Esophagus squamous epithelium (tissue), 5 donors: ENCODE measurements at regions not wholly inside any gene's neighbourhood (a gene's known extent, or its start where the extent isn't known, plus 50 kb on each side); places are given as distances from the start of the nearest gene placed in this dataset.

Source experiments
- DNase-seq: peaks from one replicate; lab custom pipeline; 2025; lab: John Stamatoyannopoulos, UW
- H3K27ac ChIP-seq, 4 donors: fragments of 200-600 bp; sonication (generic); one replicate each; pipeline ENCODE4 v1.5.1; 2016 to 2019; ENCODE audit warnings: mild to moderate bottlenecking in 1 of 4
- H3K27me3 ChIP-seq, 4 donors: fragments of 200-600 bp; sonication (generic); 1 replicate in 3 of 4; 2 replicates in 1 of 4; pipeline versions ENCODE4 v1.5.1 to v1.6.0; 2017 to 2021; ENCODE audit warnings: antibody characterized with exemption in 1 of 4
- H3K36me3 ChIP-seq, 3 donors: fragments of 200-600 bp; sonication (generic); one replicate each; pipeline ENCODE4 v1.5.1; 2016 to 2019
- H3K4me1 ChIP-seq, 3 donors: fragments of 200-600 bp; sonication (generic); one replicate each; pipeline ENCODE4 v1.5.1; 2017 to 2019
- H3K4me3 ChIP-seq, 4 donors: fragments of 200-600 bp; sonication (generic); 1 replicate in 3 of 4; 2 replicates in 1 of 4; pipeline ENCODE4 v1.5.1; 2016 to 2019; ENCODE audit warnings: mild to moderate bottlenecking in 2 of 4, moderate library complexity in 1 of 4
- H3K9me3 ChIP-seq, 3 donors: fragments of 200-600 bp; sonication (generic); one replicate each; pipeline ENCODE4 v1.5.1; 2016 to 2019
- CTCF ChIP-seq, 6 experiments: fragments of 450-650 bp in 4 of 6; fragments of 200-600 bp in 2 of 6; sonication (generic) in 2 of 6; IDR thresholded peaks; one replicate each; pipeline ENCODE4 v1.5.1; 2016 to 2019; ENCODE audit warnings: antibody characterized with exemption in 6 of 6, mild to moderate bottlenecking in 4 of 6, moderate library complexity in 4 of 6
- POLR2A ChIP-seq, 4 donors: fragments of 450-650 bp; IDR thresholded peaks; one replicate each; pipeline ENCODE4 v1.6.1; 2017; ENCODE audit warnings: antibody characterized with exemption in 4 of 4, mild to moderate bottlenecking in 4 of 4, moderate library complexity in 3 of 4
- WGBS, 2 donors: methylation state at CpG; one replicate each; pipeline ENCODE4 v1.1.5; 2018; 5-methylcytosine and 5-hydroxymethylcytosine counted together
- intact Hi-C: fragments of 100-400 bp; cut with DNase I; formaldehyde crosslinking; loops from one replicate; pipeline ENCODE4 v1.15.0; 2022
- donor health status: DM: yes; HTN: yes; CAD: no.

- no peak for DNase-seq
- TF ChIP-seq POLR2A (IDR thresholded peaks at IDR 0.05) (no peak), CTCF (IDR thresholded peaks at IDR 0.05) (no peak)
- 95% methylated on average over 6 of the region's 7 CpGs; no CpG with 5 or more reads in 1 of the 2 donors for WGBS, 2 donors
These were observed 109.1 kb upstream of the NCK2 start for GRCh38 chr2:105635564-105635963.

GRCh38 chr2:105634198-105634597 is 110.5 kb upstream of the NCK2 start:
- no peak overlapping the region for H3K27ac ChIP-seq
- no peak for DNase-seq
- no peak overlapping the region for H3K4me3 ChIP-seq
- peaks cover 0 to 9% (median 0%) of the 10 kb centered on the region in 4 donors for H3K27me3 ChIP-seq
- WGBS, 2 donors: 48 to 64% methylated on average over 7 of the region's 7 CpGs
- H3K4me1 ChIP-seq: no peaks in the 10 kb centered on the region
- TF ChIP-seq CTCF (IDR thresholded peaks at IDR 0.05): no peak
- TF ChIP-seq POLR2A (IDR thresholded peaks at IDR 0.05): no peak
- no peaks in the 10 kb centered on the region for H3K36me3 ChIP-seq
- H3K9me3 ChIP-seq: no peaks in the 10 kb centered on the region
- intact Hi-C loops: no loop called here

More at GRCh38 chr2:105635564-105635963, 109.1 kb upstream of the NCK2 start:
- Histone ChIP-seq H3K4me3 (no peak overlapping the region), H3K9me3 (no peaks in the 10 kb centered on the region), H3K27ac (no peak overlapping the region), H3K27me3 (peaks cover 0 to 7% (median 0%) of the 10 kb centered on the region in 4 donors), H3K4me1 (no peaks in the 10 kb centered on the region), H3K36me3 (no peaks in the 10 kb centered on the region)
- intact Hi-C loops: no loop called here

GRCh38 chr2:105631922-105632321 is 112.8 kb upstream of the NCK2 start:
- no peak for DNase-seq
- Histone ChIP-seq H3K4me1 (no peaks in the 10 kb centered on the region), H3K27me3 (peaks cover 0 to 11% (median 0%) of the 10 kb centered on the region in 4 donors), H3K9me3 (no peaks in the 10 kb centered on the region), H3K27ac (no peak overlapping the region), H3K36me3 (no peaks in the 10 kb centered on the region), H3K4me3 (no peak overlapping the region)
- WGBS, 2 donors: 85 to 100% methylated on average over 1 of the region's 1 CpG
- intact Hi-C loops: no loop called here
- TF ChIP-seq CTCF (IDR thresholded peaks at IDR 0.05) (no peak), POLR2A (IDR thresholded peaks at IDR 0.05) (no peak)

GRCh38 chr2:105631011-105631410 is 113.7 kb upstream of the NCK2 start:
- H3K27me3 ChIP-seq: peaks cover 0 to 18% (median 0%) of the 10 kb centered on the region in 4 donors
- H3K27ac ChIP-seq: no peak overlapping the region
- 80 to 82% methylated on average over 9 of the region's 9 CpGs for WGBS, 2 donors
- no peaks in the 10 kb centered on the region for H3K9me3 ChIP-seq
- no peaks in the 10 kb centered on the region for H3K36me3 ChIP-seq
- no peak overlapping the region for H3K4me3 ChIP-seq
- no peak for TF ChIP-seq CTCF (IDR thresholded peaks at IDR 0.05)
- TF ChIP-seq POLR2A (IDR thresholded peaks at IDR 0.05): no peak
- no peaks in the 10 kb centered on the region for H3K4me1 ChIP-seq
- intact Hi-C loops: no loop called here
- DNase-seq: no peak

- intact Hi-C loops: no loop called here
- DNase-seq: no peak
- 73 to 78% methylated on average over 1 of the region's 1 CpG for WGBS, 2 donors
- no peaks in the 10 kb centered on the region for H3K36me3 ChIP-seq
- TF ChIP-seq CTCF (IDR thresholded peaks at IDR 0.05): no peak
- TF ChIP-seq POLR2A (IDR thresholded peaks at IDR 0.05): no peak
- no peak overlapping the region for H3K4me3 ChIP-seq
- H3K27me3 ChIP-seq: peaks cover 0 to 24% (median 0%) of the 10 kb centered on the region in 4 donors
- H3K4me1 ChIP-seq: no peaks in the 10 kb centered on the region
- no peaks in the 10 kb centered on the region for H3K9me3 ChIP-seq
- no peak overlapping the region for H3K27ac ChIP-seq
These were observed 115.1 kb upstream of the NCK2 start for GRCh38 chr2:105629634-105630033.
